ENCODE measurements at regions not wholly inside any gene's neighbourhood (a gene's known extent, or its start where the extent isn't known, plus 50 kb on each side); places are given as distances from the start of the nearest gene placed in this dataset.

- ATAC-seq (no peak), DNase-seq (no peak)
- Histone ChIP-seq H3K36me3 (no peaks in the 10 kb centered on the region), H3K27me3 (peaks cover 0 to 2% (median 0%) of the 10 kb centered on the region in 7 donors), H3K9me3 (no peaks in the 10 kb centered on the region), H3K4me1 (peaks cover 0 to 22% (median 8%) of the 10 kb centered on the region in 9 donors), H3K4me3 (no peak overlapping the region), H3K27ac (no peak overlapping the region)
- TF ChIP-seq CTCF (IDR thresholded peaks at IDR 0.05): no peak
- WGBS, 2 donors: 90% methylated on average over 4 of the region's 4 CpGs
- intact Hi-C loops (cut with DNase I): loop anchor here in 1 of 10 donors (5.0 kb wide), 1 partner anchor 41 kb away; no protein-coding TSS in a partner anchor
These were observed 85.1 kb upstream of the SNAP25 start for GRCh38 chr20:10133532-10133931.

GRCh38 chr20:10134176-10134575 lies 84.5 kb upstream of the SNAP25 start:
- WGBS, 2 donors: 53 to 61% methylated on average over 4 of the region's 4 CpGs

GRCh38 chr20:10135438-10135837 lies 83.2 kb upstream of the SNAP25 start:
- no peak for DNase-seq
- peaks cover 0 to 2% (median 0%) of the 10 kb centered on the region in 7 donors for H3K27me3 ChIP-seq
- H3K4me1 ChIP-seq: peaks cover 0 to 22% (median 8%) of the 10 kb centered on the region in 9 donors
- H3K36me3 ChIP-seq: no peaks in the 10 kb centered on the region
- intact Hi-C loops (cut with DNase I): no loop called here
- H3K4me3 ChIP-seq: no peak overlapping the region
- H3K27ac ChIP-seq: no peak overlapping the region
- TF ChIP-seq CTCF (IDR thresholded peaks at IDR 0.05): no peak
- 82 to 85% methylated on average over 9 of the region's 9 CpGs for WGBS, 2 donors
- ATAC-seq: no peak
- H3K9me3 ChIP-seq: no peaks in the 10 kb centered on the region

More at GRCh38 chr20:10134176-10134575, 84.5 kb upstream of the SNAP25 start:
- peaks cover 0 to 22% (median 8%) of the 10 kb centered on the region in 9 donors for H3K4me1 ChIP-seq
- no peaks in the 10 kb centered on the region for H3K36me3 ChIP-seq
- no peak for TF ChIP-seq CTCF (IDR thresholded peaks at IDR 0.05)
- peaks cover 0 to 2% (median 0%) of the 10 kb centered on the region in 7 donors for H3K27me3 ChIP-seq
- intact Hi-C loops (cut with DNase I): loop anchor here in 1 of 10 donors (5.0 kb wide), 1 partner anchor 42 kb away; no protein-coding TSS in a partner anchor
- no peak overlapping the region for H3K4me3 ChIP-seq
- ATAC-seq: no peak
- H3K9me3 ChIP-seq: no peaks in the 10 kb centered on the region
- no peak for DNase-seq
- no peak overlapping the region for H3K27ac ChIP-seq

- Histone ChIP-seq H3K36me3 (no peaks in the 10 kb centered on the region), H3K27me3 (peaks cover 0 to 2% (median 0%) of the 10 kb centered on the region in 7 donors), H3K9me3 (no peaks in the 10 kb centered on the region), H3K4me1 (peaks cover 0 to 13% (median 2%) of the 10 kb centered on the region in 9 donors), H3K4me3 (no peak overlapping the region), H3K27ac (peak overlapping the region in 2 of 10 donors; percentile 9 to 47)
- intact Hi-C loops (cut with DNase I): no loop called here
- ATAC-seq (no peak), DNase-seq (no peak)
- 75 to 80% methylated on average over 4 of the region's 4 CpGs for WGBS, 2 donors
- TF ChIP-seq CTCF (IDR thresholded peaks at IDR 0.05): no peak
These were observed 81.6 kb upstream of the SNAP25 start for GRCh38 chr20:10137032-10137431.
